Astrocyte (in vitro differentiated cells and primary cell): ENCODE measurements at regions not wholly inside any gene's neighbourhood (a gene's known extent, or its start where the extent isn't known, plus 50 kb on each side); places are given as distances from the start of the nearest gene placed in this dataset.

Experiments
- DNase-seq: peaks from one replicate; pipeline ENCODE4 v3.0.0-alpha.2; 2010; ENCODE audit warnings: low read depth
- FAIRE-seq: peaks from 2 replicates; lab custom pipeline; 2011; peaks lifted over from hg19 to GRCh38; lab: Jason Lieb, UNC
- H2AFZ ChIP-seq: 2 replicates; pipeline ENCODE4 v1.6.0; 2012; ENCODE audit warnings: low read depth, low read length, inconsistent platforms
- H3K27ac ChIP-seq: 2 replicates; pipeline ENCODE4 v1.5.1; 2011; ENCODE audit warnings: low read depth, low read length, inconsistent platforms
- H3K27me3 ChIP-seq: 2 replicates; pipeline ENCODE4 v1.6.0; 2011; ENCODE audit warnings: low read length, inconsistent platforms; ENCODE audit not compliant: insufficient read depth
- H3K36me3 ChIP-seq: 2 replicates; pipeline ENCODE4 v1.5.1; 2011; ENCODE audit warnings: low read length, inconsistent platforms; ENCODE audit not compliant: insufficient read depth
- H3K4me1 ChIP-seq: 2 replicates; pipeline ENCODE4 v1.5.1; 2011; ENCODE audit warnings: low read length, inconsistent platforms; ENCODE audit not compliant: insufficient read depth
- H3K4me2 ChIP-seq: 2 replicates; pipeline ENCODE4 v1.6.0; 2012; ENCODE audit warnings: low read length, inconsistent platforms
- H3K4me3 ChIP-seq: 2 replicates; pipeline ENCODE4 v1.5.1; 2011; ENCODE audit warnings: low read depth, mild to moderate bottlenecking, low read length, inconsistent platforms; ENCODE audit not compliant: insufficient read depth
- H3K79me2 ChIP-seq: 2 replicates; pipeline ENCODE4 v1.6.0; 2012; ENCODE audit warnings: mild to moderate bottlenecking, low read length, inconsistent platforms; ENCODE audit not compliant: insufficient read depth
- H3K9ac ChIP-seq: 2 replicates; pipeline ENCODE4 v1.6.0; 2012; ENCODE audit warnings: mild to moderate bottlenecking, low read length, inconsistent platforms
- H3K9me3 ChIP-seq: 2 replicates; pipeline ENCODE4 v1.5.1; 2012; ENCODE audit warnings: low read depth, mild to moderate bottlenecking, low read length, inconsistent platforms; ENCODE audit not compliant: insufficient read depth
- H4K20me1 ChIP-seq: 2 replicates; pipeline ENCODE4 v1.6.0; 2012; ENCODE audit warnings: low read length, inconsistent platforms; ENCODE audit not compliant: insufficient read depth
- H3K27ac Mint-ChIP-seq: one replicate; pipeline ENCODE4 v1.8.0; 2021; ENCODE audit warnings: mild to moderate bottlenecking, mixed read lengths; ENCODE audit not compliant: unreplicated experiment
- H3K27me3 Mint-ChIP-seq: one replicate; pipeline ENCODE4 v1.8.0; 2021; ENCODE audit warnings: low read depth, mixed read lengths; ENCODE audit not compliant: unreplicated experiment
- H3K36me3 Mint-ChIP-seq: one replicate; pipeline ENCODE4 v1.8.0; 2021; ENCODE audit warnings: low read depth, mixed read lengths; ENCODE audit not compliant: unreplicated experiment
- H3K4me1 Mint-ChIP-seq: one replicate; pipeline ENCODE4 v1.8.0; 2021; ENCODE audit warnings: low read depth, mixed read lengths; ENCODE audit not compliant: unreplicated experiment
- H3K4me3 Mint-ChIP-seq: one replicate; pipeline ENCODE4 v1.8.0; 2021; ENCODE audit warnings: mild to moderate bottlenecking, moderate library complexity, mixed read lengths; ENCODE audit not compliant: unreplicated experiment
- H3K9me3 Mint-ChIP-seq: one replicate; pipeline ENCODE4 v1.8.0; 2021; ENCODE audit warnings: mild to moderate bottlenecking, mixed read lengths; ENCODE audit not compliant: unreplicated experiment
- EZH2 ChIP-seq: IDR thresholded peaks from 2 replicates; pipeline ENCODE4 v1.6.1; 2012; ENCODE audit warnings: mild to moderate bottlenecking, low read length, inconsistent platforms; ENCODE audit not compliant: insufficient read depth
- TF ChIP-seq, protein P1 (sequence below): IDR thresholded peaks from 2 replicates; pipeline ENCODE4 v1.5.1; 2011; ENCODE audit warnings: low read depth, mild to moderate bottlenecking, inconsistent platforms, low read length, moderate library complexity; ENCODE audit not compliant: insufficient read depth

DNA sequence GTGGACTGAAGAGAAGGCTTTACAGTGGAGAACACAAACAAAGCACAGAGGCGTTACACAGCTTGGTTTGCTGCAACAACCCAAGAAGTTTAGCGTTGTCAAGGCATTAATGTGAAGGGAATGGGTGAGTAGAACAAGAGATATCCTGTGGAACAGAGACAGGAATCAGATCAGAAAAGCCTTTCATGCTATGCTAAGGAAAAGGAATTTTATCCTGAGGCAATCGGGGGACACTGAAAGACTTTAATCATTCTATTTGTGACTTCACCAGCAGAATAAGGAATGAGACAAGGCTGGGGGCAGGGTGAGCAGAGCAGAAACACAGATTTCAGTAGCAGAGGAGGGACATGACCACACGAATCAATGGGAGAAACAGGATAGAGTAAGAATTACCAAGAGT, 600.7 kb downstream of the IRS1 start:
- no peaks in the 10 kb centered on the region for H3K4me1 ChIP-seq
- no peak overlapping the region for H3K27ac ChIP-seq
- TF ChIP-seq, protein P1, sequence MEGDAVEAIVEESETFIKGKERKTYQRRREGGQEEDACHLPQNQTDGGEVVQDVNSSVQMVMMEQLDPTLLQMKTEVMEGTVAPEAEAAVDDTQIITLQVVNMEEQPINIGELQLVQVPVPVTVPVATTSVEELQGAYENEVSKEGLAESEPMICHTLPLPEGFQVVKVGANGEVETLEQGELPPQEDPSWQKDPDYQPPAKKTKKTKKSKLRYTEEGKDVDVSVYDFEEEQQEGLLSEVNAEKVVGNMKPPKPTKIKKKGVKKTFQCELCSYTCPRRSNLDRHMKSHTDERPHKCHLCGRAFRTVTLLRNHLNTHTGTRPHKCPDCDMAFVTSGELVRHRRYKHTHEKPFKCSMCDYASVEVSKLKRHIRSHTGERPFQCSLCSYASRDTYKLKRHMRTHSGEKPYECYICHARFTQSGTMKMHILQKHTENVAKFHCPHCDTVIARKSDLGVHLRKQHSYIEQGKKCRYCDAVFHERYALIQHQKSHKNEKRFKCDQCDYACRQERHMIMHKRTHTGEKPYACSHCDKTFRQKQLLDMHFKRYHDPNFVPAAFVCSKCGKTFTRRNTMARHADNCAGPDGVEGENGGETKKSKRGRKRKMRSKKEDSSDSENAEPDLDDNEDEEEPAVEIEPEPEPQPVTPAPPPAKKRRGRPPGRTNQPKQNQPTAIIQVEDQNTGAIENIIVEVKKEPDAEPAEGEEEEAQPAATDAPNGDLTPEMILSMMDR = no peak
- TF ChIP-seq EZH2 = no peak
- DNase-seq (no peak), FAIRE-seq (no peak)
- H3K36me3 Mint-ChIP-seq = no peaks in the 10 kb centered on the region
- no peaks in the 10 kb centered on the region for H3K9me3 Mint-ChIP-seq
- no peak overlapping the region for H2AFZ ChIP-seq
- no peaks in the 10 kb centered on the region for H3K9me3 ChIP-seq
- H4K20me1 ChIP-seq = no peaks in the 10 kb centered on the region
- H3K9ac ChIP-seq = no peak overlapping the region
- H3K4me1 Mint-ChIP-seq = peaks cover 3% of the 10 kb centered on the region
- H3K36me3 ChIP-seq = no peaks in the 10 kb centered on the region
- no peak overlapping the region for H3K4me3 ChIP-seq
- H3K27me3 Mint-ChIP-seq = no peaks in the 10 kb centered on the region
- no peak overlapping the region for H3K4me3 Mint-ChIP-seq
- no peak overlapping the region for H3K27ac Mint-ChIP-seq
- H3K4me2 ChIP-seq = no peak overlapping the region
- H3K79me2 ChIP-seq = no peaks in the 10 kb centered on the region
- H3K27me3 ChIP-seq = no peaks in the 10 kb centered on the region

DNA sequence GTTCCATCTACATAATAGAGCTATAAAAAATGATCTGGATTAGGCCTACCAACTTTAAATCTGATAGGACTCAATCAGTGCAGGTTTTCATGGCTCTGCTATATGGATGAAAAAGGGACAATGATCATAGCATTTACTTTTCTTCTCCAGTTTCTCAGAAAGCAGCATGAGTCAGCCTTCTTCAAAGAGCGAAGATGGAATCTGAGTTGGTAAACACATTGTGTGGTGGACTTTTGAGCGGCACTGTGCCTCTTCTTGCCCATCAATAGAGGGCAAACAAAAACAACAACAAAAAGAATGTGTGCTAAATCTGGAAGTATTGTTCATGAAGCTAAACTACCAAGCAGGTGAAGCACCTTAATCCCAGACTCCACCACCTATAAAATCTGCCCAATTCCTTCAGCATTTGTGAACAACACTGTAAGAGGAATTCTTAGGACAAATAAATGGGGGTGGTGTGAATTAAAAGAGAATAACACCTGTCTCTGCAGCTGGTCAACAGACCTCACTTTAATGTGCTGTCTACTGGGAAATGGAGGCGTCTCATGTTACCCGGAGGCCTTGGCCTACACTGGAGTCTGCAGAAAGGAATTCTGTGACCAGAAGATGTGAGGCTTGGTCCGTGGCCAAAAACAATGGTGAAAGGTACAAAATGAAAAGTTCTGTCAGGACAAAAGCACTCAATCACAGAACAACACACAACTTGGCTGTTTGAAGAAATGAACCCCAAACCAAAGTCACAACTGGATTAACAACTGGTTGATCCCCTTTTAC, 609.0 kb downstream of the IRS1 start:
- Mint-ChIP-seq H3K9me3 (no peaks in the 10 kb centered on the region), H3K27ac (no peak overlapping the region), H3K4me3 (no peak overlapping the region), H3K4me1 (peaks cover 12% of the 10 kb centered on the region), H3K36me3 (no peaks in the 10 kb centered on the region), H3K27me3 (no peaks in the 10 kb centered on the region)
- DNase-seq (peak; percentile 62), FAIRE-seq (no peak)
- Histone ChIP-seq H3K9ac (no peak overlapping the region), H3K79me2 (no peaks in the 10 kb centered on the region), H4K20me1 (no peaks in the 10 kb centered on the region), H3K4me2 (no peak overlapping the region), H3K27ac (no peak overlapping the region), H3K4me1 (peaks cover 14% of the 10 kb centered on the region), H3K4me3 (no peak overlapping the region), H2AFZ (no peak overlapping the region), H3K9me3 (no peaks in the 10 kb centered on the region), H3K36me3 (no peaks in the 10 kb centered on the region), H3K27me3 (no peaks in the 10 kb centered on the region)
- TF ChIP-seq, protein P1 = no peak
- no peak for TF ChIP-seq EZH2

DNA sequence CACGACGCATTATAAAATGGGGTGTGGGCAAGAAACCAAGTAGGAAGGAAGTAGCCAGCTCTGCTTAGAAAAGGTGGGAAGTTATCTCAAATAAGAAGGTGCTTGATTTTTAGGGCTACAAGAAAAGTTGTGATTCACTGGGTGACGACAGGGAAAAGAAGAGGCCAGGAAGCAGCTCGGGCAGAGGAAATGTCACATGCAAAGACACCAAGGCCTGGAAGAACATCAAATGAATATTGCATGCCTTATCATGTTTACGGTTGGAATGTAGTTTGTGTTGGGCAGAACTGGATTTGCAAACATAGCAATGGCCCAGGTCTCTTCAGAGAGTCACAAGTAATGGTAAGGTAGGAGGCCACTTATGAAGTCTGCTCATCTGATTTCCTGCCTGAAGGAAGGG, 610.6 kb downstream of the IRS1 start:
- Histone ChIP-seq H3K27ac (no peak overlapping the region), H3K9ac (no peak overlapping the region), H3K36me3 (no peaks in the 10 kb centered on the region), H3K79me2 (no peaks in the 10 kb centered on the region), H3K4me1 (peaks cover 27% of the 10 kb centered on the region), H4K20me1 (no peaks in the 10 kb centered on the region), H3K27me3 (no peaks in the 10 kb centered on the region), H3K9me3 (no peaks in the 10 kb centered on the region), H3K4me3 (no peak overlapping the region), H2AFZ (no peak overlapping the region), H3K4me2 (no peak overlapping the region)
- no peak for TF ChIP-seq EZH2
- TF ChIP-seq, protein P1 = no peak
- Mint-ChIP-seq H3K27ac (no peak overlapping the region), H3K4me3 (no peak overlapping the region), H3K27me3 (no peaks in the 10 kb centered on the region), H3K9me3 (no peaks in the 10 kb centered on the region), H3K36me3 (no peaks in the 10 kb centered on the region), H3K4me1 (peaks cover 23% of the 10 kb centered on the region)
- DNase-seq (no peak), FAIRE-seq (no peak)
